Astrocyte (in vitro differentiated cells and primary cell): ENCODE measurements at regions not wholly inside any gene's neighbourhood (a gene's known extent, or its start where the extent isn't known, plus 50 kb on each side); places are given as distances from the start of the nearest gene placed in this dataset.

Experiments
- CTCF ChIP-seq: IDR thresholded peaks from 2 replicates; pipeline ENCODE4 v1.5.1; 2011; ENCODE audit warnings: low read depth, mild to moderate bottlenecking, inconsistent platforms, low read length, moderate library complexity; ENCODE audit not compliant: insufficient read depth
- EZH2 ChIP-seq: IDR thresholded peaks from 2 replicates; pipeline ENCODE4 v1.6.1; 2012; ENCODE audit warnings: mild to moderate bottlenecking, low read length, inconsistent platforms; ENCODE audit not compliant: insufficient read depth

DNA sequence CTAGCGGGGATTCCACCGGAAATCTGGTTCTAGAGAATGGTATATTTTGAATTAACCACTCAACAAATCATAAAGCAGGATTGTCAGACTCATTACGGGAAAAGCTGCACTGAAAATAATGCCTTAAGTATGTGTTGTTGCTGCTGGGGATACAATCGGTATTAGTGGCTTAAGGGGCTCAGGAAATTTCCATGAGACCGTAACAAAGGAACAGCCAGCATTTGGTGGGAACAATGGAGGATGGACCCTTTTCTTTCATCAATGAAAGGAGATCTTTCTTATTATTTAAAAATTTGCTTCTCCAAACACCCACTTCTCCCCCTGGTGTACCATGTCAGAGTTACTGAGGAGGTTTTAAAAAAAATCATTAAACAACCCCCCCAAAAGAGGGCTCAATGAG, 342.6 kb upstream of the ZFHX3 start:
- TF ChIP-seq CTCF (no peak), EZH2 (no peak)
